ENCODE measurements at regions not wholly inside any gene's neighbourhood (a gene's known extent, or its start where the extent isn't known, plus 50 kb on each side); places are given as distances from the start of the nearest gene placed in this dataset.

DNA sequence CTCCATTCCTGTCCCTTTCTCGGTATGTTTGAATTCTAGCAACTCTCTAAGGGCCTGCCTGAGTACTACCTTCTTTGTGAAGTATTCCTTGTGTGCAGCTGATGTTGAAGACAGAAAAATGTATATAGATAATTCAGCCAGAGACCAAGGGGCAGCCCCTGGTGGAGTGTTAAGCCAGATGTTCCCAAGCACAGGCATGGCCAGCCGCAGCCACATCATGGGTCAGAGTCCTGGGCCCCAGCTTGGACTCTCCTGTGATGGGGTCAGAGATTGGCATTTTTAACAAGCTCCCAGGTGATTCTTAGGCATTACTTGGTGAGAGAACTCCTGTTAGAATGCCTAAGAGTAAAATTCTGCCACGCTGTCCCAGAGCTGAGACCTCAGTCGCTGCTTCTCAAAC, 100.8 kb downstream of the IRF8 start:
- no peak for TF ChIP-seq CTCF (IDR thresholded peaks at IDR 0.05)
- TF ChIP-seq POLR2A (IDR thresholded peaks at IDR 0.05) = no peak

Measured in lower leg skin (tissue), 3 donors.